ENCODE measurements at regions not wholly inside any gene's neighbourhood (a gene's known extent, or its start where the extent isn't known, plus 50 kb on each side); places are given as distances from the start of the nearest gene placed in this dataset.

GRCh38 chr2:506451-506850, 170.8 kb downstream of the TMEM18 start:
- intact Hi-C loops (cut with DNase I): no loop called here
- no peak overlapping the region for H3K27ac ChIP-seq (ENCODE audit: low read depth in 2 of 2, low read length in 2 of 2)
- H3K4me1 ChIP-seq (ENCODE audit: control insufficient read depth in 2 of 3, insufficient read depth in 2 of 3, low read depth in 1 of 3, low read length in 3 of 3): peaks cover 0 to 6% (median 2%) of the 10 kb centered on the region in 3 donors
- FAIRE-seq: no peak
- H3K9me3 ChIP-seq (ENCODE audit: control insufficient read depth in 2 of 3, insufficient read depth in 1 of 3, low read length in 3 of 3): no peaks in the 10 kb centered on the region
- no peaks in the 10 kb centered on the region for H3K27me3 ChIP-seq (ENCODE audit: control insufficient read depth, insufficient read depth, low read length)
- H3K36me3 ChIP-seq (ENCODE audit: control insufficient read depth in 2 of 3, insufficient read depth in 3 of 3, low read length in 3 of 3): no peaks in the 10 kb centered on the region
- TF ChIP-seq, protein P1, sequence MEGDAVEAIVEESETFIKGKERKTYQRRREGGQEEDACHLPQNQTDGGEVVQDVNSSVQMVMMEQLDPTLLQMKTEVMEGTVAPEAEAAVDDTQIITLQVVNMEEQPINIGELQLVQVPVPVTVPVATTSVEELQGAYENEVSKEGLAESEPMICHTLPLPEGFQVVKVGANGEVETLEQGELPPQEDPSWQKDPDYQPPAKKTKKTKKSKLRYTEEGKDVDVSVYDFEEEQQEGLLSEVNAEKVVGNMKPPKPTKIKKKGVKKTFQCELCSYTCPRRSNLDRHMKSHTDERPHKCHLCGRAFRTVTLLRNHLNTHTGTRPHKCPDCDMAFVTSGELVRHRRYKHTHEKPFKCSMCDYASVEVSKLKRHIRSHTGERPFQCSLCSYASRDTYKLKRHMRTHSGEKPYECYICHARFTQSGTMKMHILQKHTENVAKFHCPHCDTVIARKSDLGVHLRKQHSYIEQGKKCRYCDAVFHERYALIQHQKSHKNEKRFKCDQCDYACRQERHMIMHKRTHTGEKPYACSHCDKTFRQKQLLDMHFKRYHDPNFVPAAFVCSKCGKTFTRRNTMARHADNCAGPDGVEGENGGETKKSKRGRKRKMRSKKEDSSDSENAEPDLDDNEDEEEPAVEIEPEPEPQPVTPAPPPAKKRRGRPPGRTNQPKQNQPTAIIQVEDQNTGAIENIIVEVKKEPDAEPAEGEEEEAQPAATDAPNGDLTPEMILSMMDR (IDR thresholded peaks at IDR 0.05; ENCODE audit: borderline replicate concordance, extremely low read depth, insufficient read depth): no peak
- DNase-seq: peak in 1 of 5 donors; percentile 23
- H3K9ac ChIP-seq (ENCODE audit: low read length in 3 of 3): no peak overlapping the region
- no peak overlapping the region for H3K4me3 ChIP-seq (ENCODE audit: low read length in 3 of 3)

DNA sequence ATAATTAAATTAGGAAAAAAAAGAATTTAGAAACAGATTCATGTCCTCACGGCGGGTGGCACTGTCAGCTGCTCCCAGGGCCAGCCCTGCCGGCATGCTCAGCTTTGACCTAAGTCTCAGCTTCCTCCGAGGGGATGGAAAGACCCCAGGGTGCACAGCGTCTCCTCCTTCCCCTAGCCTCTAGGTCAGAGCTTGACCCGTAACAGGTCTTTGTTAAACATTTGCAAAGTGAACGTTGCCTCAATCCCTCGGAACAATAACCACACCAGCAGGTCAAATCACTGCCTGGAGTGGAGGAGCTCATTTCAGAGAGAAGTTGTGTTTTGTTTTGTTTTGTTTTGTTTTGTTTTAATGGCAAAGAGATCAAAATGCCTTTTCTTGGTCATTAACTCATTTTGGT, 171.3 kb downstream of the TMEM18 start:
- H3K4me1 ChIP-seq (ENCODE audit: control insufficient read depth in 2 of 3, insufficient read depth in 2 of 3, low read depth in 1 of 3, low read length in 3 of 3): peaks cover 0 to 6% (median 2%) of the 10 kb centered on the region in 3 donors
- TF ChIP-seq, protein P1 (IDR thresholded peaks at IDR 0.05; ENCODE audit: borderline replicate concordance, extremely low read depth, insufficient read depth): no peak
- H3K4me3 ChIP-seq (ENCODE audit: low read length in 3 of 3): no peak overlapping the region
- H3K9ac ChIP-seq (ENCODE audit: low read length in 3 of 3): no peak overlapping the region
- intact Hi-C loops (cut with DNase I): no loop called here
- peak in 3 of 5 donors; percentile 29 to 60 (median 53) for DNase-seq
- no peak for FAIRE-seq
- no peaks in the 10 kb centered on the region for H3K27me3 ChIP-seq (ENCODE audit: control insufficient read depth, insufficient read depth, low read length)
- no peaks in the 10 kb centered on the region for H3K36me3 ChIP-seq (ENCODE audit: control insufficient read depth in 2 of 3, insufficient read depth in 3 of 3, low read length in 3 of 3)
- no peak overlapping the region for H3K27ac ChIP-seq (ENCODE audit: low read depth in 2 of 2, low read length in 2 of 2)
- no peaks in the 10 kb centered on the region for H3K9me3 ChIP-seq (ENCODE audit: control insufficient read depth in 2 of 3, insufficient read depth in 1 of 3, low read length in 3 of 3)

GRCh38 chr2:503288-503999, 173.8 kb downstream of the TMEM18 start:
- H3K4me1 ChIP-seq (ENCODE audit: control insufficient read depth in 2 of 3, insufficient read depth in 2 of 3, low read depth in 1 of 3, low read length in 3 of 3): peaks cover 0 to 6% (median 2%) of the 10 kb centered on the region in 3 donors

More at GRCh38 chr2:503288-503999, 173.8 kb downstream of the TMEM18 start:
- FAIRE-seq (no peak), DNase-seq (peak in 1 of 5 donors; percentile 68)
- no peak overlapping the region for H3K9ac ChIP-seq (ENCODE audit: low read length in 3 of 3)
- no peak overlapping the region for H3K4me3 ChIP-seq (ENCODE audit: low read length in 3 of 3)
- H3K36me3 ChIP-seq (ENCODE audit: control insufficient read depth in 2 of 3, insufficient read depth in 3 of 3, low read length in 3 of 3): no peaks in the 10 kb centered on the region
- H3K9me3 ChIP-seq (ENCODE audit: control insufficient read depth in 2 of 3, insufficient read depth in 1 of 3, low read length in 3 of 3): no peaks in the 10 kb centered on the region
- H3K27ac ChIP-seq (ENCODE audit: low read depth in 2 of 2, low read length in 2 of 2): no peak overlapping the region
- intact Hi-C loops (cut with DNase I): no loop called here
- TF ChIP-seq, protein P1 (IDR thresholded peaks at IDR 0.05; ENCODE audit: borderline replicate concordance, extremely low read depth, insufficient read depth): no peak
- no peaks in the 10 kb centered on the region for H3K27me3 ChIP-seq (ENCODE audit: control insufficient read depth, insufficient read depth, low read length)
